HG02884 (cell line): ENCODE measurements at regions not wholly inside any gene's neighbourhood (a gene's known extent, or its start where the extent isn't known, plus 50 kb on each side); places are given as distances from the start of the nearest gene placed in this dataset.

ENCODE experiments used
- ATAC-seq: cut with Tn5 transposase; IDR thresholded peaks from one replicate; pipeline ENCODE4 v1.9.1; 2021; ENCODE audit warnings: mild to moderate bottlenecking, moderate library complexity; ENCODE audit not compliant: unreplicated experiment

DNA sequence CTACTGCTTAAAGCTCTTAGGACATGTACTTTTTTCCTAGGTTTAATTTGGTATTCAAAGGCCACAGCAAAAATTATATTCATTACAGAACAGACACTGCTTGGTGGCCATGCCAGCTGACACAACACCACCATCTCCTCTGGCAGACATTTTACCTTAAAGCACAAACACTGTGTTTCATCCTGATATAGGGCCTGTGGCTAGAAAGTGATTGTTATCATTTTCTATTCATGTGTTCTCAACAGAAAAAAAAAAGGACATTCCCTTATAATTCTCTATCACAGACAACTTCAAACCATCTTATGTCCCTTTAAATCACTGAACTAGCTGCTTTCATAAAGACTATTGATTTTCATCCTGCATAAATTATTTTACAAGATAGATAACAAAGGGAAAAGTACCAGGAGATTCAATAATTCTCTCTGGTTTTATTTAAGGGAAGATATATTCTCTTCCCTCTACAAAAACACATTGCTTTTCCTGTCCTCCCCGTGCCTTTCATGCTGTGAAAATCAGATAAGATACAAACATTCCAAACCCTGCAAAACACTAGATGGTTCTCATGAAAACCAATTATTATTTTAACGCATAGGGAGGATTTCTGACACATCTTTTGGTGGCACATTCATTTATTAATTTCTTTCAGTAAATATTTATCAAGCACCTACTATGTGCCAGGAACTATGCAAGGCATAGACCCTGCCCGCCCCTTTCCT lies 139.3 kb upstream of the TMCC3 start:
- ATAC-seq: no peak

DNA sequence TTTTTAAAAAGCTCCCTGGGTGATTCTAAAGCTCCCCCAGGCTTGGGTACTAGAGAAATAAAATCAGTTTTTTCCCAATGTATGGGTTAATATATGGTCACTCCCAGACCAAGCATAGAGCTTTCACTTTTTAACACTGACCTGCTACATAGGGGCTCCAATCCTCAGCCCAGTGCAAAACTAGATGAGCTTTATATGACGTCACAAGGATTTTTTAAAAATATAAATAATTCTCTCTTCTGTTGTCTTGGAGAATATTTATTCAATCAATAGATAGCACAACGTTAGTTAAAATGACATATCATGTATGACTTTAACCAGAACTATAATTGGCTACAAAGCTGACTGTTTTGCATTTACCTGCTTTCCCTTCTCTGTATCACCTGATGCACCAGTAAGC lies 137.9 kb upstream of the TMCC3 start:
- no peak for ATAC-seq

GRCh38 chr12:94786906-94787305 lies 136.5 kb upstream of the TMCC3 start:
- ATAC-seq: no peak

DNA sequence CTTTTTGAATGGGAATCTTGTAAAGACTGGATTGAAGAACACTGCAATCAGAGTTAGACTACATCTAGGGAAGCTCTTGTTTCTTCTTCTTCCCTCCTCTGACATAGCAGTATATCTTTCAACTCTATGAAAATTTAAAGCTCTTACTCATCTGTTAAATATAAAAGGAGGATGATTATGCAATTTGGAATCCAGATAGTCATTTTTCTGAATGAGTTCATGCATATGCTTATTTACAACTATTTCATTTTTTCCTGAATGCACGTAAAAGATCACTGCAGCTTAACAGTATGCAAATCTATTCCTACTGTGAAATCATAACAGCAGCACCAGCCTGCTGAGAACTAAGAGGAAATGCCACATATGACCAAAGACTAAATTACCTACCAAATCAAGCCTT lies 133.5 kb upstream of the TMCC3 start:
- no peak for ATAC-seq

GRCh38 chr12:94783343-94783742 lies 133.0 kb upstream of the TMCC3 start:
- ATAC-seq: no peak

DNA sequence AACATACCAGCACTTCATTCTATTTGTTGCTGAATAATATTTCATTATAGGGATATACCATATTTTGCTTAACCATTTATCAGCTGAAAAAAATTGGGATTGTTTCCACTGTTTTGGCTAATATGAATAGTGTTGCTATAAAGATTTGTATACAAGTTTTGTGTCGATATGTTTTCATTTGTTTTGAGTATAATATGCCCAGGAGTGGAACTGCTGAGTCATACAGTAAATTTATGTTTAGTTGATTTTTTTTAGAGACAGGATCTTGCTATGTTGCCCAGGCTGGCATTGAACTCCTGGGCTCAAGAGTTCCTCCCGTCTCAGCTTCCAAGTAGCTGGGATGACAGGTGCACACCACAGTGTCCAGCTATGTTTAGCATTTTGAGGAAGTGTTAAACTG lies 131.5 kb upstream of the TMCC3 start:
- ATAC-seq: no peak

GRCh38 chr12:94779485-94779884 lies 129.1 kb upstream of the TMCC3 start:
- ATAC-seq: no peak

DNA sequence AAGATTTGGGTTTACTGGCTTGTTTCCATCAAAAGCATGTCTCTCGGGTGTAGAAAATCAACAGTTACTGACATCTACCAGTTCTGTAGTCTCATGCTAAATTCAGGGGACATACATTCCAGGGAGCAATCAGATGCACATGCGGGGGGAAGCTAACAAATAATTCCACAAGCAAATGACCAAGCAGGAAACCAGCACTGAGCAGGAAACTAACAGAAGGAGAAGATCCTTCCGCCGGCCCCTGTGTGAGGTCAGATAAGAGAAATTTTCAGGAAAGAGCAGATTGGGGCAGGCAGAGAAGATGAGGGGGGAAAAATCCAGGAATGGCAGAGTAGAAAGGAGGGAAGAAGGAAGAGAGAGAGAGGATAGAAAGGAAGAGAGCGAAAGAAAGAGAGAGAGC lies 127.6 kb upstream of the TMCC3 start:
- ATAC-seq: no peak

DNA sequence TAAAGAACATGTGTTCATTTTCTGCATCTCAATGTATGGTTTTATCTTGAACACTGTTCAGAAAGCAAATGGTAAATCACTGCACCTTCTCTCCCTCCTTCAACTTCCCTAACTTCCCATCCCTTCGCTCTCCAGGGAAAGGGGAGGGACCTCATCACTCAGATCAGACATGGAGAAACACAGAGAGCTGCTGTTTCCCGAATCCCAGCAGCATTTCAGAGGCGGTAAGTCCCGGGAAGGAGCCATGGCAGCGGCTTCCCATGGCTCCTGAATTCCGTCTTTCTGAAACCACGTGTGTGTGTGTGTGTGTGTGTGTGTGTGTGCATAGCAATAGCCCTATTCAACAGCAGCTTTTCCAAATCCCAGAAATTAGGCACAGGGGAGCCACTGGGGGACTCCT lies 125.4 kb upstream of the TMCC3 start:
- ATAC-seq: no peak

- ATAC-seq: no peak
Measured at GRCh38 chr12:94771741-94772140, 121.4 kb upstream of the TMCC3 start.

DNA sequence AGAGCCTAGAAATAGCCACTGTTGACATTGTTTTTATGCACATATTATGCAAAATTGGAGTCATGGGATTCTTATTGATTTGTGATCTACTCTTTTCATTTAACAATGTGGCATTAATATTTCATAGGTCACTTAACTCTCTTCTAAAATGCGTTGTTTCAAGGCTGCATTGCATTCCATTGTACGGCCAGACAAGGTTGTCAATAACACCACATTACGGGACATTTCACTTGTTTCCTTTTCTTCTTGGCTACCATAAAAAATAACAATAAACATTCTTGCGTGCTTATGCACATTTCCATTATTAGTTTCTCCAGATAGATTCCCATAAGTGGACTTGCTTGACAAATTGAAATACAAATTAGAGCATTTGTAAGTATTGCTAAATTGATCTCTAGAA lies 120.8 kb upstream of the TMCC3 start:
- ATAC-seq: no peak

DNA sequence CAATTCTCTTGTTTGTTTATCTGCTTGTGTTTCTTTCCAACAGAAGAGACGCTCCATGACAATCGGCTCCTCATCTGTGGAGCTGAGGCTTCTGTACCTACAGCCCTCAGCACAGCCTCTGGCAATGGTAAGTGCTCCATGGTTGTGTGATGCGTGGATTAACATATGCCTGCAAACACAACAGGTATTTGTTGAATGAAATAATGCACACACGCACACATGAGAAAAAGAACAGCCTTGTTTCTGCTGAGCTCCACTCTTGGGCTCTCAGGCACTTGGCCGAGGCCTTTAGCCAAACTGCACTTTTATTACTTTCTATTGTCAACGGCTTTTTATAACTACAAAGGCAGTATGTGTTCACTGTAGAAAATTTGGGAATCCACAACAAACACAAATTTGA lies 120.4 kb upstream of the TMCC3 start:
- no peak for ATAC-seq

DNA sequence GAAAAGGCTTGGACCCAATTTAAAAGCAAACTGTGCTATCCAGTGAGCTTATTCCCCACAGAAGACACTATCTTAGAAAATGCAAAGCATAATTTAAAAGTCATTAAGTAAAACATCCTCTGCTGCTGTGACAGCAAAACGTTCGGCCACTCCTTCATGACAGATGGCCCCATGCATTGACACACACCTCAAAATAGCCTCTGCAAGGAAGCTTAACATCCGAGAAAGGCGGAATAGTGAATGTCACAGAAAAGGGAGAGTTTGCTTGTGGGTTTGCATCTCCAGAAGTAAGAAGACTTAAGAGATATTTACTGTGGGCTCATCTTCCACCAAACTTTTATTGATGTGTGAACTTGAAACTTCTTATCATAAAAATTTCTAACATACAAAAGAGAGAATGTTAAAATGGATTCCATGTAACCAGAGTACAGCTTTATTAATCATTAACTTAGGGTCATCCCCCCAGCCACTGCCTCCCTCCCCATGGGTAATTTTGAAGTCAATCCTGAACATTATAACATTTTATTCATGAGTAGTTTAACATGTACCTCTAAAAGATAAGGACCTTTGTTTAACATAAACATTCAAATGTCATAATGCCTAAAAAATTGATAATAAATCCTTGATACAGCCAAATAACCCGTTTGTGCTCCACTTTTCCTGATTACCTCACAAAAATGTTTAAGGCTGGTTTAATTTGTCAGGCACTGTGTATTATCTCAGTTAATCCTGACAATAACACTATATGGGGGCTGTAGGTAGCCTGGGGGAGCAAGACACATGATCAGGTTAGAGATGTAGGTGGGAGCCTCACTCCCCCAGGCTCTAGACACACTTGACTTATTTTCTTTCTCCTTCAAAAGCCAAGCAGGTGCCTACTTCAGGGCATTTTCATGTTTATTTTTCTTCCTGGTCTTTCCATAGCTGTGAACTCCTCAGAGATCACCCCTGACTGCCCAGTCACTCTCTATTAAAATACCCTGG lies 119.7 kb upstream of the TMCC3 start:
- no peak for ATAC-seq

GRCh38 chr12:94769047-94769420 lies 118.7 kb upstream of the TMCC3 start:
- peak; percentile 78 for ATAC-seq

GRCh38 chr12:94768398-94769046 lies 118.2 kb upstream of the TMCC3 start:
- peak; percentile 44 for ATAC-seq

DNA sequence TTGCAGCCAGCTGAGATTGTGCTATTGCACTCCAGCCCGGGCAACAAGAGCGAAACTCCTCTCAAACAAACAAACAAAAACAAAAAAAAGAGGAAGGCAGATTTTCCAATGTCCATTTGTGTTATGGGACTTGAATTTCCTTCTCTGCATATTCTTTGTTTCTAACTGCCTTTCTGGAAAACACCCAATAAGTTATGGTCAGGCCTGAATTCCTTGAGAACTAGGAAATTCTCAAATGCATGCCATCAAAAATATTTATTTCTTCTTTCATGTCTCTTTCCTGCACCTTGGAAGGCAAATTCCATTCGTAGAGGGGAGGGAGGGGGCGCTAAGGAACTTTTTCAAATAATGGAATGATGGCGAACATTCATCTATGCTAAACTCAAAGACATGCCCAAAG lies 117.6 kb upstream of the TMCC3 start:
- ATAC-seq: no peak

DNA sequence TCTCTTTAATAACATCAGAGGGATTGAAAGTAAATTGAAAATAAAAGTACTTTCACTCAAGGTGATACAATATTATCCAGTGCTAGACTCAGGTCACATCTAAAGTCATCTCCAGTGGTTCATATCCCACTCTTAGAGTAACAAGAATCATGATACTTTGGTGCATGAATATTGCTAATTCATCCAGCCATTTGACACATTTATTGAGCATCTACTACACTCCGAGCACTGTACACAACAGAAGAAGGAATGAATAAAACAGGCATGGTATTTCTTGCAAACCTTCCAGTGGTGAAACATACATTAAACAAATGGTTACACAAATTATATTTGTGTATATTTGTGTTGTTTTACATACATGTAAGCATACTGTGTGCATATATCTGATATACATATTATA lies 116.0 kb upstream of the TMCC3 start:
- no peak for ATAC-seq

DNA sequence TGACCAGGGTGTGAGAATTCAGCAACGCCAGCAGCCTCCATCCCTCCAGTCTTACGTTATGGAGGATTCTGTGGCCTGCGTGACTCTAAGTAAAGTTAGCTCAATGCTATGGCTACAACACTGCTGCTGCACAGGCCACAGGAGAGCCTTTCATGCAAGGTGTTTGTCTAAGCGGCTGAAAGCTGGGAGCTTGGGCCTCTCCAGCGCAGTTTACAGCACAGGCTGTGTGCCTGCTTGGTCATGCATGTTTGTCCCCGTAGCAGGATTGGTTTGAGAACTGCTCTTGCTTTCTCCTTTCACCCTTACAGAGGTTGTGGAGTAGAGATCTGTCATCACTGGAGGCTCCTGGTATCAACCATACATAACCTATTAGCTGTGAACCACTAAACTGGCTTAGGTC lies 113.1 kb upstream of the TMCC3 start:
- ATAC-seq: no peak

GRCh38 chr12:94762943-94763342 lies 112.6 kb upstream of the TMCC3 start:
- ATAC-seq: peak; percentile 10

DNA sequence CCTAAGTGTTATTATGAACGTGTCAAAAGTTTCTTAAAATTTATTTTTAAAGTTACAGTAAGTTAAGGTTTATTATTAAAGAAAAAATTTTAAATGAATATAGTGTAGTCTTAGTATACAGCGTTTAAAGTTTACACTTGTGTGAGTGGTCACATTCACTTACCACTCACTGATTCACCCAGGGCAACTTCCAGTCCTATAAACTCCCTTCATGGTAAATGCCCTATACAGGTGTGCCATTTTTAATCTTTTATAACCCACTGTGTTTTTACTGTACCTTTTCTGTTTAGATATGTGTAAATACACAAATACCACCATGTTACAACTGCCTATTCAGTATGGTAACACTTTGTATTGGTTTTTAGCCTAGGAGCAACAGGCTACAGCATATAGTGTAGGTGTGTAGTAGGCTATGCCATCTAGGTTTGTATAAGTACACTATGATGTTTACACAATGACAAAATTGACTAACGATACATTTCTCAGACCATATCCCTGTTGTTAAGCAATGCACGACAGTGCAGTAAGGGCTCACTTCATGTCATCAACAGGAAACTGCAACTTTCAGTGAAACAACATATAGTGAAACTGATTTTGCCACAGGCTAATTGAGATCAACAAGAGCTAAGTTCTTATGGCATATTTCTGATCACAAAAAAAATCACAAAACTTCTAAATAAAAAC lies 112.0 kb upstream of the TMCC3 start:
- peak; percentile 75 for ATAC-seq

GRCh38 chr12:94761559-94761958 lies 111.2 kb upstream of the TMCC3 start:
- ATAC-seq: no peak
